Activated T-cell treated with anti-CD3 and anti-CD28 coated beads for 1 hour (primary cell): ENCODE measurements at regions not wholly inside any gene's neighbourhood (a gene's known extent, or its start where the extent isn't known, plus 50 kb on each side); places are given as distances from the start of the nearest gene placed in this dataset.
"Not testable (repeated sequence)": the region's sequence is repeated elsewhere in the genome, so short reads cannot be mapped to it uniquely, and the experiment has no call there.

ENCODE experiments used
- DNase-seq: peaks from one replicate; pipeline ENCODE4 v3.0.0-alpha.2; 2020; ENCODE audit warnings: low read depth

DNA sequence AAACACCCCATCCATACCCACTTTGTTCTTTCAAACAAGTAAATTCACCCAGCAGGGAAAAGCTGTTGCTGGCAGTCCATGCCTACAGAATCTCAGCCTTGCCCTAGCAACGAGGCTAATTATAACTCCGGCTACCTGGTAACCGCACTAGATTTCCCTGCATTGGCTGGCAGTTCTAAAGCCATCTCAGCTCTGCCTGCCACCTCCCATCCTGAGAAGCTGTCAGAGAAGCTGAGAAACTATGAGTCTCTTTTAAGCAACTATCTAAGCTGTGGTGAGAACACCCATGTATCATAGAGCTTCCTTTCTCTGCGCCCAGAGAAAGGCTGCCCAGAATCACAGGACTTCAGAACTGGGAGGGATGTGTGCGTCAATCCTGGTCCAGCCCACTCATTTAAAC lies 126.5 kb upstream of the NBPF9 start:
- DNase-seq = not testable (repeated sequence)

DNA sequence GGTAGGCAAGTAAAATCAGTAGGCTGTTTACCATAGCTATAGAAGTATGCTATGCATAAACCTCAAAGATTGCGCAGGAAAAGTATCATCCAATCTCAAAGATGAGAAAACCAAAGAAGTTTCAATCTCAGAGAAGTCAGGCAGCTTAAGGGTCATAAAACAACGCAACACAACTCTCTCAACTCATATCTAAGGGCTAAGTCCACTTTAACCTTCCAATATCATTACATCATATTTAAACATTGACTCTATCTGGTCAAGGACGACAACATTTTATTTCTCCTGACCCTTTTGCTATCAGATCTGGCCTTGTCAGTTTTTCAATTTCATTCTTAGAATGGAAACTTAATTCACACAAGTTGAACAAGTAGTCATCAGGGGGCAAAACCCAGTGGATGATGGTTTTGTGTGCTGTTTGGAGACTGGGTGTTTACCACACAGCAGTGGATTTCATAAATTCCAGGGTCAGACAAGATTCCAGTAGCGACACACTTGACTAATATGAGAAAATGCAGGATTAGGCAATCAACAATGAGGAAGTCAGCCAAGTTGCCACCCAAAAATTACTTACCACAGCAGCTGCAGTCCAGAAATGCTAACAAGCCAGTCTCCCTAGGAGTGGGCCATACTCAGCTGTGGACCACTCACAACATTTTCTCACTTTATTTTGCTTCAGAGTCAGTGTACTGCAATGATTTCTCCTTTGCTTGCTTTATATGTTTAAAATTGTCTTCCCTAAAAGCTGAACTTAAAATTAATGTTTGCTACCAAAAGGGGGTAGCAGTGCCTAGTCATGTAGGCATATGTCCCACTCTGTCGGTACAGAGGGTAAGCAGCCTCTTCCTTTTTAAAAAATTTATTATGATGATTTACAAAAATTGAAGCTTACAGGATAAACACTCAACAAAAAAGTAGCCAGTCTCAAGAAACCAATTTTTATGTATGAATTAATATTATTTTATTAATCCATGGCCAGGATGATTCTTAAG lies 131.9 kb upstream of the NBPF9 start:
- not testable (repeated sequence) for DNase-seq

DNA sequence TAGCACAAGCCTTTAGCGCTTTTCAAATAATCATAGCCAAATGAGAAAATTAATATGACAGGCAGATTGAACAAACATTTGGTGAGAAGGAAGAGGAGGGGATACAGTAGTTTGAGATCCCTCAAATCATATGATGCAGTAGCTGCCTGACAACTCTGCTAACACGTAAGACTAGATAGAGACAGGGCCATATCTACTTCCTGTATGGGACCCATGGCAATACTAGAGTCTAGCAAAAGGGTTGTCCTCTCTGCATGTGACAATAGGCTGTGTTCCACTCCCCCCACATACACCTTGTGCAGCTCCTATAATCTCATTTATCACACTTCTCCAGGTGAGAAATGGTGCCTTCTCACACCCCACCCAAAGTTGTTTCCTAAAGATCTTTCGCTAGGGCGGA lies 134.2 kb upstream of the NBPF9 start:
- not testable (repeated sequence) for DNase-seq

DNA sequence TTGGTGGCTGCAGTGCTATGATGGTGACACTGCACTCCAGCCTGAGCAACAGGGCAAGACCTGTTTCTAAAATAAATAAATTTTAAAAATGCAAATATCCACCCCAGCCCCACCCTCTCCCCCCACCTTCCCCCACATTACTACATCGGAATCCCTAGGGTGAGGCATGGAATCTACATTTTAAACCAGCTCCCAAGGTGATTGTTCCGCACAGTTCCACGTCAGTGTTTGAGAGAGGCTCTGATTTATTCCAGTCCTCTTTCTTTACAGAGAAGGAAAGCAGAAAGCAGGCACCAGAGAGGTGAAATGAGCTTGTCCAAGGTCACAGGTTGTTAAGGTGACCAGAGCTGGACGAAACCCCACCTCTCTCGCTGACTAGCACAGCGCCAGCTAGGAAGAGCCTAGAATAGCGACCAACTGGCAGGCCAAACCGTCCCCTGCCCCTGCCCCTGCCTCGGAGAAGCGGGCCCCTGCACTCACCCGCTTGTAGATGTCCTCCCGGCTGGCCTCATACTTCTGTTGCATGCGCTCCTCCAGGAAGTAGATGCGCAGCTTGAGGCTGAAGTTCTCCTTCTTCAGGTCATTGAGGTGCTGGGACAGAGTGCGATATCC lies 136.7 kb upstream of the NBPF9 start:
- DNase-seq = not testable (repeated sequence)

DNA sequence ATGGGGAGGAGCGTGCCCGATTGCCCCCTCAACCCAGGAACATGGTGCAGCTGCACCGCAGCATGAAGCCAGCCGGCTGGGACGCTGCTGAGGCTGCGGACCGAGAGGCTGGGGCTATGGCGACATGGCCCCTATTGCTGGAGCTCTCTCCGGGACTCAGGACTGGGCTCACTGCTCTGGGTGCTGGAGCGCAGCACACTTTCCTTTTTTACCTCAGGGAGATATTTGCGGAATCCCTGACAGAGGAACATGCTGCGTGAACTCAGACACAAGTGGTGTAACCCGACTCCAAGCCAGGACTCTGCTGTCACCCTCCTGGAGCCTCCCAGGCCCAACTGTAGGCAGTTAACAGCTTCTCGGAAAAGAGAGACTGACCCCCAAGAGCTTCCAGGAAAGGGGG lies 137.2 kb upstream of the NBPF9 start:
- DNase-seq = not testable (repeated sequence)

DNA sequence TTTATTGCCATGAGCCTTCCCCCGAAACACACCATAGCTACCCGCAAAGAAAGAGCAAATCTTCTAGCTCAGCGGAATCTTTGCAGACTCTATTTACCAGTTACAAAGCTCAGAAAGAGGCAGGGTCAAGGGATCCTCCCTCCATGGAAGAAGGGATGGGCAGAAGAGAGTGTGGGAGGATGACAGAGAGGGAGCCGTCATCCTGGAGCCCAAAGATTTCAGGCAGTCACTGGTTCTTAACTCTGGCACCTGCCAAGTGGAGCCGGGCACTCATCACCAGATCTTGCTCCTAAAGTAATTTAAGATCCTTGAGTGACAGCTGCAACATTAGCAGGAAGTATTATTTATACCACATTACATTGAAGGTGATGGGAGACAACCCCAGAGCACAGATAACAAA lies 137.9 kb upstream of the NBPF9 start:
- DNase-seq = not testable (repeated sequence)

DNA sequence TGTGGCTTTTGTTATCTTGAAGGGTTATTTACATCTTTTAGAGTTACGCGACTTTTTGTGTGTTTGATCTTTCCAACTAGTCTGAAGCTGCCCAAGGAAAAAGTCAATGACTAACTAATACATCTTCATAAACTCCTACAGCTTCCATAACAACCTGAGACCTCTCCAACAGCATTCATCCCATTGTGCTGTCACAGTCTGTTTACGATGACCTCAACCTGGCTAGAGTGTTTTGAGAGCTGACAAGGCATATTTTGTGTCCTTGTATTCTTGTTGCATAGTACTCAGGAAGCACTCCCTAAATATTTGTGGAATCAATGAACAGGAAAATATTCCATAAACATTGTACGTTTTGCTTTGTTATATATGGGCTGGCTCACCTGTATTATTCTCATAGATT lies 140.2 kb upstream of the NBPF9 start:
- DNase-seq = not testable (repeated sequence)

DNA sequence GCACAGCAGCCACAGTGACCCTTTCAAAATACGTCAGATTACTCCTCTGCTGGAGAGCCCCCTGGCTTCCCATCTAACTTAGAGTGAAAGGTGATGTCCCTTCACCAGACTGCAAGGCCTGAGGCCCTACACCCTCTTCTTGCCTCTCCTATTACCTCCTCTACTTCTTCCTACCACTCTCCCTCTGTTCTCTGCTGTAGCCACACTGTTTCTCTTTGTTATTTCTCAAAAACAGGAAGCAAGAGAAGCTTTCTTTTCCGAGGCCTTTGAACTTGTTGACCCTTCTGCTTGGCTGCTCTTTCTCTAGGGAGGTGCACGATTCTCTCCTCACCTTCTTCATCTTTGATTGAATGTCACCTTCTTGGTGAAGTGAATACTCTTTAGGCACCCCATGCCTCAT lies 141.3 kb upstream of the NBPF9 start:
- not testable (repeated sequence) for DNase-seq

DNA sequence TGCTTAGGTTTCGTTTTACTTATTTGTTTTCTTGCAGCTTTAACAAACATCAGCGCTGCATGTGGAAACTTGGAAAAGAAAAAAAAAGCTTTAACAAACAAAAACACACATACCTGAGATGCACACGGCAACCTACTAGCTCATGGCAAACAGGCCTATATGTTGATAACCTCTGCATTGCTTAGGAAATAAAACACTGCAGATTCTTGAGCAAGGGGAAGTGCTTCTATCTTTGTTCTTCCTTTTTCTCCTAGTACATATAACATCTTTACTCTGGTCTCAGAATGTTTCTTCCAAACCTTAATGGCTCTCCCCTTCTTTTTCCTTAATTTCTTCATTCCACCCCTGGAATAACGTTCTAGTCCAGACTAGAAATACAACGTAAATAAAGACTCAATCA lies 142.9 kb upstream of the NBPF9 start:
- not testable (repeated sequence) for DNase-seq

DNA sequence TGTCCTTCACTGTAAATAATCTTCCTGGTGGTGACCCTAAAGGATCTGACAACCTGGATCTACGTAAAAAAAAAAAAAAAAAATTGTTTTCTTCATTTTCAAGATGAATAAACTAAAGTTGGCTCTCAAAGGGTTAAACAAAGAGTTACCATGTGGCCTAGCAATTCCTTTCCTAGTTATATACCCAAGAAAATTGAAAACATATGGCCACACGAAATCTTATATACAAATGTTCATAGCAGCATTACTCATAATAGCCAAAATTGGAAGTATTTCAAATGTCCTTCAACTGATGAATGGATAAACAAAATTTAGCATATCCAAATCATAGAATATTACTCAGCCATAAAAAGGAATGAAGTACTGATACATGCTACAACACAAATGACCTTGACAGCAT lies 145.3 kb upstream of the NBPF9 start:
- DNase-seq = not testable (repeated sequence)

DNA sequence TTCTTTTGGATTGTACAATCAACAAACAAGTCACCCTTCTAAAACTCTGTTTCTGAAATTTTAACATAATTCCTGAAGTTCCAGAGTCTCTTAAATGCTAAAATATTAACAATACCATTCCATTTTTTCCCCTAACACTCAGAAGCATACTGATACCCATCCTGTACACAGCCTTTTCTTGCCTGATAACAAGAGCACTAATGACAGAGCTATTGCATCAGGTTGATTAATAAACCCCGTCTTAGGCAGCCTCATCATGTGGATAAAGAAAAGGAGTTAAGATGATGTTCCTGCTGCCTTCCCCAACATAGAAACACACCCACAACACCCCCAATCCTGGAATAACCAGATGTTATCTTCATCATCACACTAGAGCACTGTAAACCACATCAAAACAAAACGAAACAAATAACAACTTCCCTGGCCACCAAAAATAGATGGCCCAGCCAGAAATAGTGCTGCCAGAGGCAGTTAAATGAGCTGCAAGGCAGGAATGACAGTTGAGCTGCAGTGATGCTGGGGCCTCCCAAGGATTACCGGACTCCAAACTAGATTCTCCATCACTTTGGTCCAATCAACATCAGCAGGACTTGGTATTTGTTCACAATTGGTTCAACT lies 146.6 kb upstream of the NBPF9 start:
- not testable (repeated sequence) for DNase-seq

DNA sequence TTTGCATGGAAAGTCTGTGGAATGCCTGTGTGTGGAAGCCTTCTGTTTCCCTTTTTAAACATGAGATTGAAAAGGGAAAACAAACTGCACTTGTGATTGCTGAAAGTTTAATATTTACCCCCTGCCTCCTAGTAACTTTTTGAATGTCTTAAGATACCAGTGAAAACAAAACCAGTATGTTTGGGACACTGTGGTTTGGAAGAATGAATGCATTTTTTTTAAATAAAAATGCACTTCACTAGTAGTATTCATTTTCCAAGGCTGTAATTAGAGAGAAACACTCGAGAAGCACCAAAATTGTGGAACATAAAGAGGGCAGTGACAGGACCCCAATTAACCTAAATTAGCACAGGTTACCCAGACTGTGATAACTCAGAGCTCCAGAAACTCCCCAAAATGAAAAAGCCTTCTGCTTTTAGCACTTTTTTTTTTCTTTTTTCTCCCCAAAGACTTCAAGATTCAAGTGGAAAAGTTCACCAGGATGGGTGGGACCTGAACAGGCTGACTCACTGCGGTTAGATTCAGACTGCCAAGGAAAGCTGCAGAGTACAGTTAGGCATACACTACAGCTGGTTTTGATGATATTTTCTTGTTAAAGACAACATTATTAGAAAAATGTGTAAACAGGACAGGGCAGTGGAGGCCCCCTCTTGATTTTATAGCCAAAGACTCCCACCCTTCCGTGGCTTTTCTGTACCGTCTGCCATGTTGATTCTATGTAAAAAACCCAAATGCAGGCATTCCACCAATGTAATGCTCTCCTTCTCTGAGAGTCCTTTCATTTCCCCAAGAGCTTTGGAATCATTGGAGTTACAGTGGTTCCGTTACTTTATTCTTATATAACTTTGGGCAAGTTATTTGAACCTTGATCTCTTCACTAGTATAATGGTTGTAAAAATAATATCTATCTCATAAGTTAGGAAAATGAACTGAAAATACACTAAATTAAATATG lies 151.8 kb upstream of the NBPF9 start:
- not testable (repeated sequence) for DNase-seq

DNA sequence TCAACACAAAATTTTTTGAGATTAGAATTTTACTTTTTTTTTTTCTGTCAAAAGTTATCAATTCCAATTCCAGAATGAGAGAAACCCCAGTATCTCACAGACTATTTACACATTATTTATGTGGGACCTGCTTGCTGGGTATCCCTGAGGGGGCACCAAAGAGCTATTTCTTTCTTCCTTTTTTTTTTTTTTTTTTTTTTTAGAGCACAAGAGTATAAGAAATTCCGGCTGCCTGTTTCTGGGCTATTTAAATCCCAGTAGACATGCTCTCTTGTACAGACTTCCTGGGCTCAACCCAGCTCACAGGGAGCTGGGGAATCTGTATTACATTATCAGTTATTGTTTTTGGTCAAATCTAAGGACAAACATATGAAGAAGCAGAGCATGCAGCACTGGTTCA lies 156.9 kb upstream of the NBPF9 start:
- not testable (repeated sequence) for DNase-seq

DNA sequence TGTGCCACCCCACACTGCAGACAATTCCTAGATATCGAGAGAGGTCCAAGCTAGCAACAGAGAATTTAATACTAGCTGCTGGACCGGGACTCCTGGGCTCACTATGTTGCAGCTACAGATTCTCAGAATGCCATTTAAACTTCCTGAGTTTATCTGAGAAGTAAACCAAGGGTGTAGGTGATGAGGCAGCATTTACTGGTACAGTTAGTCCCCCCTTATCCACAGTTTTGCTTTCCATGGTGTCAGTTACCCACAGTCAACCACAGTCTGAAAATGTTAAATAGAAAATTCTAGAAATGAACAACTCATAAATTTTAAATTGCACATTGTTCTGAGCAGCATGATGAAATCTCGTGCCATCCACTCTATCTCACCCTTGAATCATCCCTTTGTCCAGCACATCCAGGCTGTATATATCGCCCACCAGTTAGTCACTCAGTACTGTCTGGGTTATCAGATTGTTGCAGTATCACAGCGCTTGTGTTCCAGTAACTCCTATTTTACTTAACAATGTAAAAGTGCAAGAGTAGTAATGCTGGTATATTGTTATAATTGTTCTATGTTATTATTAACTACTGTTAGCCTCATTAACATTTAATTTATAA lies 157.5 kb upstream of the NBPF9 start:
- not testable (repeated sequence) for DNase-seq

DNA sequence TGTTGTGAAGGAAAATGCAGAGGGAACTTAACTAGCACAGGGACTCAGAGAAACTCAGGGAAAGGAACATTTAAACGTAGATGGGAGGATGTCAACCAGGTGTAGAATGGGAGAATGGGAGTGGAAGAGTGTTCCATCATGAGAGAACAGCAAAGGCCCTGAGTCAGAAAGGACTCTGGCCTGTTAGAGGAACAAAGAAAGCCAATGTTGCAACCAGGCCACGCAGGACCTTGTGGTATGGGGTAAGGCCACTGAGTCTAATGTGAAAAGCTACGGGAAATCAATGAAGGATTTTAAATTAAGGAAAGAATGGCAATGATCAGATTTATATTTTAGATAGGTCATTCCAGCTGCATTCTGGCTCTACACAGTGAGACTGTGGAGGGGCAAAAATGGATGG lies 163.9 kb upstream of the NBPF9 start:
- not testable (repeated sequence) for DNase-seq

DNA sequence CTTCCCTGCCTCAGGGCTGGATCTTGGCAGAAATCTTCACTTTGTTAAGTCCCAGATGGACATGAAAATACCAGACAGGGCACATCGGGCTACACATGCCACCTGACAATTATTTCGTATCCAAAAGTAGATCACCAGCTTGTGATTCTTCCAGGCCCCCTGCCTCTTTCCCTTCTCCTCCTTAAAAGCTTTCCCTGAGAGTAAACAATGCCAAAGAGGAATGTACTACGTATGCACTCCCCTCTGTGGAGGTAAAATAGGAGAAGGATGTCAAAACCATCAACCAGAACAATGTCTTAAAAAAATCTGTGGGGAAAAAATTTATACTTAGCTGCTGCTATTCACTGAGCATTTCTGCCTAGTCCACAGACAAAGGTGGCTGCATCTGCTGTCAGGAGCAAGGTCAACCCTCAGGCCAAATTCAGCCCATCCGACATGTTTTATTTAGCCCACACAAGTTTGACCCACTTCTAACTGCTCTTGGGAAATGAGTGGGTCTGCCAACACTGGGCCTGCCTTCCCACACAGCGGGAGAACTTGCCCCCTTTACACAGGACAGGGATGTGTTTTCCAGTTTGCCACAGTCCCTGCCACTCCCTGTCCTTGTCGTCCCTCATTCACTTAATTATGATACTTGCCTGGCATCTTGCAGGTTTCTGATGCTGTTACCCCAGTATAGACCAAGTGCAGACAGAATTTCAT lies 165.8 kb upstream of the NBPF9 start:
- DNase-seq = not testable (repeated sequence)

DNA sequence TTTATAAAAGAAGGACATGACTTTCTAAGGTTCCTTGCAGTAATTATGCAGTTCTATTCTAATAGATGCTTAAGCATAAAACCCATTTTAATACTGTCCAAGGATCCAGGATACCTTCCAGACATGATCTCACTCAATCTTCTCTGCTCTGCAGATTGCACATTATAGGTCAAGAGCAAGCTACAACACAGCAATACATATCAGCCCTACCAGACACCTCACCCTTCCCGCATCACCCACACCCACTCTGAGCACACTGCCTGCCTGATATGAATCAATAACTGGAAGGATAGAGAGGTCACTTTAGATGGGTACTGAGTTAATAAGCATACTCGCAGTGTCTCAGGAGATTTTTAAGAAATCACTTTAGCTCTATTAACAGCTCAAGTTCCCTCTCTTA lies 166.5 kb upstream of the NBPF9 start:
- DNase-seq = not testable (repeated sequence)

DNA sequence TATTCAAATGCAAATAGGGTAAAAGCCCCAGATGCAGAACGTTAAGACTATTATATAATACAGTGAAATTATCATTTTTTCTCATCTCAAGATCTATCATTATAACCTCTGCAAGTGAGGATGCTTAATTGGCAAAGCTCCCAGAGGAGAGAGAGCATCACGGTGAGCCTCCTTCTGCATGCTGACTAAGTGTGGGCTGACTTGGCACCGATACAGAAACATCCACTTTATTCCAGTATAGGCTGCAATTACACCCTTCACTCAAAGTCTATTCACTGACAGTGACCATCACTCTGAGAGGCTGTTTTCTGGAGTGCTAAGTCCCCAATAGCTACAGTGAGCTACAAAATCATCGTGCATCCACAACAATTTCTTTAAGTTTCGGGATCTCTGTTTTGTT lies 171.1 kb upstream of the NBPF9 start:
- not testable (repeated sequence) for DNase-seq

DNA sequence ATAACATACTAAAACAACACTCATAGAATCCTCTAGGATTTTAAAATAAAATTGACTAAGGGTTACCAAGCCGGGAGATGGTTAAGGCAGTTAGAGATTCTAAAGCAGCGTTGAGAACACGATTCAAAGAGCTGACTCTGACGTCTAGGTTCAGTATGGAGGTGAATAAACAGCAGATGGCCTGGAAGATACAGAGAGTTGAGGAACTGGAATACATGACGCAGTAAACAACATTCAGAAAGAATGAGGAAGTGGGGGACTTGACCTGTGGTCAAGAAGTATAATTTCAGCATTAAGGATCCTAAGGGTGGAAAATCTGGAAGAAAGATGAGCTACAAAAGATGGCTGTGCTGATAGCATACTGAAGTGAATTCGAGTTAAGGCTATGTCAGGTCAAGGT lies 172.5 kb upstream of the NBPF9 start:
- DNase-seq = not testable (repeated sequence)

DNA sequence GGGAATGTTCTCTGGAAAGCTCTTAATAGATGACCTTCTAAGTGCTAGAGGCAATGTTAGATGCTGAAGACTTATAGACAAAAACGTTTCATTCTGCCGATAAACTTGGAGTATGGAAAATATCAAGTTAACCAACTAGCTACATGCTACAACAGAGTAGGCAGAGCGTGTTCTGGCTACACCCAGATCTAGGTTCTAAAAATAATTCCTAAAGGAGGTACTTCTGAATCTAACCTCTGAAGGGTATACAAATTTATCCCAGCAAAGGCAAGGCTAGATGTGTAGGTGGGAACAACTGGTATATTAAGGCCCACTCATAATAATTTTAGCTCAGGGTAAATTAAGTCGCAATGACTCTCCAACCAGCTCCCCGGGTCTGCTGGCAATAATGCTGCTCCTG lies 173.1 kb upstream of the NBPF9 start:
- not testable (repeated sequence) for DNase-seq
